ENCODE measurements at regions not wholly inside any gene's neighbourhood (a gene's known extent, or its start where the extent isn't known, plus 50 kb on each side); places are given as distances from the start of the nearest gene placed in this dataset.
"Not testable (repeated sequence)": the region's sequence is repeated elsewhere in the genome, so short reads cannot be mapped to it uniquely, and the experiment has no call there.

DNA sequence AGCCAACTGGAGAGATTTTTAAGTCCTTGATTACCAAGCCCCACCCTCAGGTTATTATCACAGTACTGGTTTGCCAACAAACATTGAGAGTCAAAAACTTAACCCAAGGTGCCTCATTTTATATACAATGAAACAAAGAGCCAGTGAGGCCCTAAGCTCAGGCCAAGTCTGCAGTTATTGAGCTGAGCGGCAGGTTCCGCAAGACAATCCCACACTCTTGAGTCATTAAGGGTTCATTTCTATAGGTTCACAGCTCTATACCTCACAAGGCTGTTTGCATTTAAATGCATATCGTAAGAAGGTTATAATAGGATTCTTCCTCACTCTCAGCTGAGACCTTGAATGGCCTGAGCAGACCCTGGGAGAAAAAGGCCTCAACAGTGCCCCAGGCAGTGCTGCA lies 268.4 kb upstream of the RGPD4 start:
- DNase-seq: no peak
- H3K27me3 Mint-ChIP-seq: no peaks in the 10 kb centered on the region
- no peaks in the 10 kb centered on the region for H3K36me3 Mint-ChIP-seq
- no peak overlapping the region for H3K27ac Mint-ChIP-seq
- H3K9me3 Mint-ChIP-seq: peaks cover 10% of the 10 kb centered on the region
- no peaks in the 10 kb centered on the region for H3K4me1 Mint-ChIP-seq
- CTCF ChIA-PET: no interaction called here
- no peak overlapping the region for H3K4me3 Mint-ChIP-seq

GRCh38 chr2:107569496-107569895 lies 257.2 kb upstream of the RGPD4 start:
- no peak for DNase-seq
- Mint-ChIP-seq H3K4me3 (no peak overlapping the region), H3K27me3 (no peaks in the 10 kb centered on the region), H3K9me3 (peaks cover 4% of the 10 kb centered on the region), H3K27ac (no peak overlapping the region), H3K4me1 (no peaks in the 10 kb centered on the region), H3K36me3 (no peaks in the 10 kb centered on the region)
- CTCF ChIA-PET: no interaction called here

DNA sequence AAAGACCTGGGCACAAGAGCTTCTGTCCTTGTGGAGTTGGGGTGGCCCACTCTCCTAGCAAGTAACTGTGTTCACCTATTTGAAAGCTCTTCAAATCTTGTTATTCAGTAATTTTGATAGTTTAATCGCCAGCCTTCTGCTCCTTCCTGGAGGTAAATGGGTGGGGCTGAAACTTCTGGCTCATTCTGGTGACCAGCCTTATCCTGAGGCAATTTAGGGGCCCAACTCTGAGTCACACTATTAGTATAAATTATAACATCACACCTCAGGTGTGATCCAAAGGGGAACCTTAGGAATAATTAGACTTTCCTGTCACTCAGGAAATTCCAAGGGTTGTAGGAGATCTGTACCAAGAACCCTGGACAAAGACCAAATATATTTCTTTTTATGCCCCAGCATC lies 255.8 kb upstream of the RGPD4 start:
- Mint-ChIP-seq H3K36me3 (no peaks in the 10 kb centered on the region), H3K27ac (no peak overlapping the region), H3K4me1 (no peaks in the 10 kb centered on the region), H3K27me3 (no peaks in the 10 kb centered on the region), H3K4me3 (no peak overlapping the region), H3K9me3 (peaks cover 4% of the 10 kb centered on the region)
- CTCF ChIA-PET: no interaction called here
- no peak for DNase-seq

DNA sequence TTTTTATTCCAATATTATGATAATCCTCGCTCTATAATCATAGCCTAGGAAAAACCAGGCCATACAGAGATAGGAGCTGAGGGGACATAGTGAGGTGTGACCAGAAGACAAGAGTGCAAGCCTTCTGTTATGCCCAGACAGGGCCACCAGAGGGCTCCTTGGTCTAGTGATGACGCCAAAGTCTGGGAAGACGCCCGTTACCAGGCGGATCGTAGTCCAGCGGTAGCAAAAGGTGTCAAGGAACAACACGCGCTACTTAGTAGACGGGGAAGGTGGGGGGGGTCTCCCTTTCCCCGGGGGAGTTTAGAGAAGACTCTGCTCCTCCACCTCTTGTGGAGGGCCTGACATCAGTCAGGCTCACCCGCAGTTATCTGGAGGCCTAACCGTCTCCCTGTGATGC lies 253.8 kb upstream of the RGPD4 start:
- H3K9me3 Mint-ChIP-seq, H3K27ac Mint-ChIP-seq, H3K36me3 Mint-ChIP-seq, CTCF ChIA-PET, DNase-seq, H3K4me1 Mint-ChIP-seq, H3K27me3 Mint-ChIP-seq, H3K4me3 Mint-ChIP-seq: not testable (repeated sequence)

GRCh38 chr2:107576991-107577390 lies 249.7 kb upstream of the RGPD4 start:
- H3K27ac Mint-ChIP-seq: no peak overlapping the region
- CTCF ChIA-PET: no interaction called here
- H3K4me3 Mint-ChIP-seq: no peak overlapping the region
- no peak for DNase-seq
- no peaks in the 10 kb centered on the region for H3K27me3 Mint-ChIP-seq
- H3K36me3 Mint-ChIP-seq: no peaks in the 10 kb centered on the region
- H3K4me1 Mint-ChIP-seq: no peaks in the 10 kb centered on the region
- H3K9me3 Mint-ChIP-seq: no peaks in the 10 kb centered on the region

GRCh38 chr2:107582487-107582886 lies 244.2 kb upstream of the RGPD4 start:
- Mint-ChIP-seq H3K27ac (no peak overlapping the region), H3K27me3 (no peaks in the 10 kb centered on the region), H3K9me3 (peaks cover 2% of the 10 kb centered on the region), H3K36me3 (no peaks in the 10 kb centered on the region), H3K4me3 (no peak overlapping the region), H3K4me1 (no peaks in the 10 kb centered on the region)
- CTCF ChIA-PET: no interaction called here
- DNase-seq: no peak

- Mint-ChIP-seq H3K36me3 (no peaks in the 10 kb centered on the region), H3K27ac (no peak overlapping the region), H3K4me1 (no peaks in the 10 kb centered on the region), H3K4me3 (no peak overlapping the region), H3K27me3 (no peaks in the 10 kb centered on the region), H3K9me3 (peaks cover 2% of the 10 kb centered on the region)
- no peak for DNase-seq
- CTCF ChIA-PET: no interaction called here
Measured at GRCh38 chr2:107584577-107584976, 242.1 kb upstream of the RGPD4 start.

GRCh38 chr2:107585851-107586250 lies 240.8 kb upstream of the RGPD4 start:
- CTCF ChIA-PET: no interaction called here
- Mint-ChIP-seq H3K4me1 (no peaks in the 10 kb centered on the region), H3K4me3 (no peak overlapping the region), H3K9me3 (peaks cover 2% of the 10 kb centered on the region), H3K36me3 (no peaks in the 10 kb centered on the region), H3K27ac (no peak overlapping the region), H3K27me3 (no peaks in the 10 kb centered on the region)
- no peak for DNase-seq

DNA sequence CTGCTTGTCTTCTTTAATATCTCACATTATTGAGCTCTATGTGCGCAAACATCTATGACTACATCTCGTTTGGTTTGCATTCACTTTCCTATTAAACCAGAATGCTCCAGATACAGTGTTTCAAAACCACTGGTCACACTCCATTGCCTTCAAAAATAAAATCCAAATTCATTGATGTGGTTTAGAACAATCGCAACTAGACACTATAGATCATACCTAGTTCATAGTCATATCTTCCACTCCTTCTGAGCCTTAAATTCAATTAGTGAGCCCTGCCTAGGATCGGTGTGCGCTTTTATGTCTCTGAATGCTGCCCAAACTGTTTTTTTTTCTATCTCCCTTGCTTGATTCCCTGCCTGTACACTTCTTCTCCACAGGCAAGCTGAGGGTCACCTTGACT lies 238.5 kb upstream of the RGPD4 start:
- Mint-ChIP-seq H3K27ac (no peak overlapping the region), H3K4me1 (no peaks in the 10 kb centered on the region), H3K4me3 (no peak overlapping the region), H3K36me3 (no peaks in the 10 kb centered on the region), H3K27me3 (no peaks in the 10 kb centered on the region), H3K9me3 (peaks cover 2% of the 10 kb centered on the region)
- DNase-seq: no peak
- CTCF ChIA-PET: no interaction called here

DNA sequence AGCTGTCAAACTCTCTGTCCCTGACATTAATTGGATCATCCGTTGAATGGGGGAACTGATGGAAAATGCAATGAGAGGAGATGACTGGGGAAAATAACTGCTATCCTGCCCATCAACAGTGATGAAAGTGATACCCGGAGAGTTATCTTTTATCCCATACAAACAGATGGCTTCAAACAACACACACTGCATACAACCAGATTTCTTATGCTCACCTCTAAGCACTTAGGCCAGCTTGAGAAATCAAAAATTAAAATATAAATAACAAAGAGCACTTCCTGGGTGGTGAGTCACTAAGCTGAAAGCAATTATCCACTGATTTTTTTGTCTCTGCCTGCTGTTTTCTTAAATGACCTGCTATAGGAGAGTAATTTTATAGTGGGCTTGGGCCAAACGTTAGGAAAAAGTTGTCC lies 237.6 kb upstream of the RGPD4 start:
- DNase-seq: no peak
- Mint-ChIP-seq H3K27ac (no peak overlapping the region), H3K9me3 (peaks cover 2% of the 10 kb centered on the region), H3K4me1 (no peaks in the 10 kb centered on the region), H3K4me3 (no peak overlapping the region), H3K27me3 (no peaks in the 10 kb centered on the region), H3K36me3 (no peaks in the 10 kb centered on the region)
- CTCF ChIA-PET: no interaction called here

GRCh38 chr2:107591561-107592279 lies 235.0 kb upstream of the RGPD4 start:
- no peaks in the 10 kb centered on the region for H3K9me3 Mint-ChIP-seq
- H3K27ac Mint-ChIP-seq: no peak overlapping the region
- no peaks in the 10 kb centered on the region for H3K4me1 Mint-ChIP-seq
- no peak overlapping the region for H3K4me3 Mint-ChIP-seq
- H3K36me3 Mint-ChIP-seq: no peaks in the 10 kb centered on the region
- no peaks in the 10 kb centered on the region for H3K27me3 Mint-ChIP-seq
- CTCF ChIA-PET: no interaction called here
- DNase-seq: no peak

DNA sequence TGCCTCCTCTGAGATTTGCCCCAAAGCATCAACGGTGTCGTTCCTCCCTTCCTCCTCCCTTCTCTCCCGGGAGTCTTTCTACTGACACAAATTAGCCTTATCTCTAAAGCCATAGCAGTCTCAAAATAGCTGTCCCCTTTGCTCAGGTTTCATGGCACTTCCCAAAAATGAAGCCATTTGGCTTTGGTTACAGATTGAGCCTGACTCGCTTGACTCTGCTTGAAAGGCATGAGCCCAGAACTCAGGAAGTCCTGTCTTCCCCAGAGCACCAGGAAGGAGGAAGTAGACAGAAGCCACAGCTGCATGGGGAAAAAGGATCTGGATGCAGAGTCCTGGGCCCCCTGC lies 234.4 kb upstream of the RGPD4 start:
- Mint-ChIP-seq H3K9me3 (no peaks in the 10 kb centered on the region), H3K36me3 (no peaks in the 10 kb centered on the region), H3K4me3 (no peak overlapping the region), H3K27me3 (no peaks in the 10 kb centered on the region), H3K4me1 (no peaks in the 10 kb centered on the region), H3K27ac (no peak overlapping the region)
- CTCF ChIA-PET: no interaction called here
- DNase-seq: no peak

DNA sequence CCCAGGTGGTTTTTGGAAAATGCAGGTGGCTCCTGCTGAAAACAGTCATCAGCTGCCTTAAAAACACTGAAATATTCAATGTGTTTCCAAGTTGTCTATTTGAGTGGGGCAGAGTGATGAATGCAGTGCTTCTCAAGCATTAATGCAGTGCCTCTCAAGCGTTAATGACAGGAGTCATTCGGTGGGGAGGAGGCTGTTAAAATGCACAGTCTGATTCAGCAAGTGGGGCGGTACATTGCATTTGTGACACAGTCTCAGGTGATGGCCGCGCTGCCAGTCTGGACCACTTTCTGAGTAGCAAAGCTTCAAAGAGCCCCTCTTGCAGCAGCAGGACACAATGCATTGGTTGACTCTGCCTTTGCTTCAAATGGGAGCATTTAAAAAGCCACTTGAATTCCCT lies 231.4 kb upstream of the RGPD4 start:
- no peak for DNase-seq
- Mint-ChIP-seq H3K36me3 (no peaks in the 10 kb centered on the region), H3K9me3 (no peaks in the 10 kb centered on the region), H3K4me3 (no peak overlapping the region), H3K27me3 (no peaks in the 10 kb centered on the region), H3K4me1 (no peaks in the 10 kb centered on the region), H3K27ac (no peak overlapping the region)
- CTCF ChIA-PET: no interaction called here

DNA sequence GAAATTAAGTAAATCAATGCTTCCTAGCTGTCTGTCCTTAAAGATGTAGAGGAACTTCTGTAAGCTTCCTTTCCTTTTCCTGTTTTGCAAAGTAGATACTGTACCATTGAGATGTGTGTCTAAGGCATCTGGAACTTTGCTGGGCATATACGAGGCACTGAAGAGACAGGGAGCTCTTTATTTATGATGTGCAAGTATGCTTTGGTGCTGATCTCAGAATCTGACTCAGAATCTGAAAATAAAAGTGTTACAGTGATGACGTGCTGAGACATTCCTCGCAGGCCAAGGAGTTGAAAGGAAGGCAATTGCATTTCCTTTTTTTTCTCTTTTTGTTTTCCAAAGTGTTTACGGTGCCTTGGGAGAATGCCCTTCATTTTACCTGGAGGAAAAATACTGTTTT lies 230.9 kb upstream of the RGPD4 start:
- CTCF ChIA-PET: no interaction called here
- no peaks in the 10 kb centered on the region for H3K4me1 Mint-ChIP-seq

DNA sequence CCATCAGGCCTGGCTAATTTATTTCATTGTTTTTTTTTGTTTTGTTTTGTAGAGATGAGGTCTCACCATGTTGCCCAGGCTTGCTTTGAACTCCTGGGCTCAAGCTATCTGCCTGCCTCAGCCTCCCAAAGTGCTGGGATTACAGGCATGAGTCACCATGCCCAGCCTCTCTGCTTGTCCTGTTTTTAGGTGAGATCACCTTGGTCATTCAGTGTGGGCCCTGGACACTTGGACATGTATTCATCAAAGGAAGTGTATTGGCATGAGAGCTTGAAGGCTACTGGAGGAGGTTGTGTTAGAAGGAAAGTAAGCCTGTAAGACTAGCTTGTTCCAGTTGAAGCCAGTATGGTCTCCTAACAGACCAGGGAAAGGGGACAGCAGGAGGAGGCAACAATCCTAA lies 229.2 kb upstream of the RGPD4 start:
- Mint-ChIP-seq H3K4me3 (no peak overlapping the region), H3K9me3 (no peaks in the 10 kb centered on the region), H3K36me3 (no peaks in the 10 kb centered on the region), H3K4me1 (no peaks in the 10 kb centered on the region), H3K27ac (no peak overlapping the region), H3K27me3 (no peaks in the 10 kb centered on the region)
- no peak for DNase-seq
- CTCF ChIA-PET: no interaction called here

More for the DNA sequence above, 230.9 kb upstream of the RGPD4 start:
- Mint-ChIP-seq H3K36me3 (no peaks in the 10 kb centered on the region), H3K27ac (no peak overlapping the region), H3K27me3 (no peaks in the 10 kb centered on the region), H3K4me3 (no peak overlapping the region), H3K9me3 (no peaks in the 10 kb centered on the region)
- no peak for DNase-seq

GRCh38 chr2:107602801-107603200 lies 223.9 kb upstream of the RGPD4 start:
- Mint-ChIP-seq H3K27ac (no peak overlapping the region), H3K9me3 (no peaks in the 10 kb centered on the region), H3K27me3 (no peaks in the 10 kb centered on the region), H3K4me1 (no peaks in the 10 kb centered on the region), H3K36me3 (no peaks in the 10 kb centered on the region), H3K4me3 (no peak overlapping the region)
- DNase-seq: no peak
- CTCF ChIA-PET: no interaction called here
